ENCODE measurements at regions not wholly inside any gene's neighbourhood (a gene's known extent, or its start where the extent isn't known, plus 50 kb on each side); places are given as distances from the start of the nearest gene placed in this dataset.
"Not testable (repeated sequence)": the region's sequence is repeated elsewhere in the genome, so short reads cannot be mapped to it uniquely, and the experiment has no call there.

DNA sequence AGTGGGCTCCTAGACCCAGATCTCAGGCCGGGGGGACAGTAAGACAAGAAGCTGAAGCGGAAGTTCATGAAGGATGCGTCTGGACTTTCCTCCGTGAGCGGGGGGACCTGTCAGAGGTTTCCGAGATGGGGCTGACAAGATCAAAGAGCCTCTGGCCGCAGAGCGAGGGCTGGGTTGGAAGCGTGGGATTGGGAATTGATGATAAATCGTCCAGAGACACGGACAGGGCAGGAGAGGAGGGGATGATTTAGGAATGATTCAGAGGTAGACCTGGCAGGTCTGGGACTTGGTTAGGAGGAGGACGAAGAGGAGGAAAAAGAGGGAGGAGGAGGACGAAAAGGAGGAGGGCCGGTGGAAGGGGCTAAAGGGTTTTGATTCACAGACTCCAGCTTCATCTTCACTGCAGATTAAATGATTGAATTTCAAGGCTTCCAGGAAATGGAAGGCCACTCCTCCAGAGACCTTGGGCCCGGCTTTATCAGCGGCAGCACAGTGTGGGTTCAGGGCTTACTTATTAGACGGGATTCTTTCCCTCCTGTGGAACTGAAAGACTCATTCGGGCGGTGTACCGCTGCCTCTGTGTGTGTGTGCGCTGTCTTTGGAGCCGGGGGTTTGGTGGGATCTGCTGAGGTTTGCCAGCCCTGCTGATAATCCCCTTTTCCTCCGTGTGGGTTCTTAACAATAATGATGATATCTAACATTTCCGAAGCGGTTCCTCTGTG lies 85.7 kb upstream of the SLC45A1 start:
- H3K36me3 ChIP-seq (ENCODE audit: insufficient read depth, low read length) = no peaks in the 10 kb centered on the region; the same call in 1 of the 2 replicates
- no peak overlapping the region for H3K4me3 ChIP-seq (ENCODE audit: low read depth, low read length, poor library complexity, severe bottlenecking)
- H3F3A ChIP-seq (ENCODE audit: insufficient read depth, low read length) = no peaks in the 10 kb centered on the region
- H2AFZ ChIP-seq (ENCODE audit: low read length) = no peak overlapping the region
- no peaks in the 10 kb centered on the region for H3K9me3 ChIP-seq (ENCODE audit: low read length)
- H3K27me3 ChIP-seq (ENCODE audit: insufficient read depth, low read length) = no peaks in the 10 kb centered on the region; the same call in 1 of the 2 replicates
- no peaks in the 10 kb centered on the region for H3K4me1 ChIP-seq (ENCODE audit: insufficient read depth, low read length, severe bottlenecking)
- H3K79me2 ChIP-seq (ENCODE audit: insufficient read depth, low read length) = no peaks in the 10 kb centered on the region
- H3K9me2 ChIP-seq (ENCODE audit: low read depth, low read length) = no peaks in the 10 kb centered on the region
- H3K9ac ChIP-seq (ENCODE audit: low read length) = no peak overlapping the region
- no peak overlapping the region for H3K4me2 ChIP-seq (ENCODE audit: low read length)
- no peak overlapping the region for H3K27ac ChIP-seq (ENCODE audit: low read depth, low read length, poor library complexity, severe bottlenecking)
- H4K20me1 ChIP-seq (ENCODE audit: insufficient read depth, low read length) = no peaks in the 10 kb centered on the region
- no peak for TF ChIP-seq EZH2 (IDR thresholded peaks at IDR 0.05; ENCODE audit: borderline replicate concordance, low read length)
- TF ChIP-seq, protein P1, sequence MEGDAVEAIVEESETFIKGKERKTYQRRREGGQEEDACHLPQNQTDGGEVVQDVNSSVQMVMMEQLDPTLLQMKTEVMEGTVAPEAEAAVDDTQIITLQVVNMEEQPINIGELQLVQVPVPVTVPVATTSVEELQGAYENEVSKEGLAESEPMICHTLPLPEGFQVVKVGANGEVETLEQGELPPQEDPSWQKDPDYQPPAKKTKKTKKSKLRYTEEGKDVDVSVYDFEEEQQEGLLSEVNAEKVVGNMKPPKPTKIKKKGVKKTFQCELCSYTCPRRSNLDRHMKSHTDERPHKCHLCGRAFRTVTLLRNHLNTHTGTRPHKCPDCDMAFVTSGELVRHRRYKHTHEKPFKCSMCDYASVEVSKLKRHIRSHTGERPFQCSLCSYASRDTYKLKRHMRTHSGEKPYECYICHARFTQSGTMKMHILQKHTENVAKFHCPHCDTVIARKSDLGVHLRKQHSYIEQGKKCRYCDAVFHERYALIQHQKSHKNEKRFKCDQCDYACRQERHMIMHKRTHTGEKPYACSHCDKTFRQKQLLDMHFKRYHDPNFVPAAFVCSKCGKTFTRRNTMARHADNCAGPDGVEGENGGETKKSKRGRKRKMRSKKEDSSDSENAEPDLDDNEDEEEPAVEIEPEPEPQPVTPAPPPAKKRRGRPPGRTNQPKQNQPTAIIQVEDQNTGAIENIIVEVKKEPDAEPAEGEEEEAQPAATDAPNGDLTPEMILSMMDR (IDR thresholded peaks at IDR 0.05; ENCODE audit: low read length) = no peak

DNA sequence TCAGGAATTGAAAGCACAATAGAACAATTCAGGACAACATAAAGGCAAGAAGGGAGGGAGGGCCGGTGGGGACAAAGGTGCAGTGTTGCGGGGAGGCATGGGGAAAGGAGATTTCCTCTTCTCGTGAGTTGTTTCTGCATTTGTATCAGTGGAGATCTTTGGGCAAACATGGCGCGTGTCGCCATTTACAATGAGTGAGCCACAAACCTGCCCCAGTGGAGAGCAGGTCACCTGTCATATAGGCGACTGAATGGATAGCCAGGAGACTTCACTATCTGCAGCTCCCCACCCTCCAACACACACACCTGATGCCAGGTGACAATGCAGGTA lies 87.7 kb upstream of the SLC45A1 start:
- H4K20me1 ChIP-seq (ENCODE audit: insufficient read depth, low read length) = no peaks in the 10 kb centered on the region
- no peaks in the 10 kb centered on the region for H3K4me1 ChIP-seq (ENCODE audit: insufficient read depth, low read length, severe bottlenecking)
- H3F3A ChIP-seq (ENCODE audit: insufficient read depth, low read length) = no peaks in the 10 kb centered on the region
- H3K36me3 ChIP-seq (ENCODE audit: insufficient read depth, low read length) = no peaks in the 10 kb centered on the region; the same call in 1 of the 2 replicates
- H3K9me2 ChIP-seq (ENCODE audit: low read depth, low read length) = no peaks in the 10 kb centered on the region
- no peak overlapping the region for H3K4me3 ChIP-seq (ENCODE audit: low read depth, low read length, poor library complexity, severe bottlenecking)
- H2AFZ ChIP-seq (ENCODE audit: low read length) = no peak overlapping the region
- TF ChIP-seq EZH2 (IDR thresholded peaks at IDR 0.05; ENCODE audit: borderline replicate concordance, low read length) = no peak
- TF ChIP-seq, protein P1 (IDR thresholded peaks at IDR 0.05; ENCODE audit: low read length) = no peak
- H3K9ac ChIP-seq (ENCODE audit: low read length) = no peak overlapping the region
- H3K79me2 ChIP-seq (ENCODE audit: insufficient read depth, low read length) = no peaks in the 10 kb centered on the region
- H3K4me2 ChIP-seq (ENCODE audit: low read length) = no peak overlapping the region
- no peaks in the 10 kb centered on the region; the same call in 1 of the 2 replicates for H3K27me3 ChIP-seq (ENCODE audit: insufficient read depth, low read length)
- H3K9me3 ChIP-seq (ENCODE audit: low read length) = no peaks in the 10 kb centered on the region
- H3K27ac ChIP-seq (ENCODE audit: low read depth, low read length, poor library complexity, severe bottlenecking) = no peak overlapping the region

DNA sequence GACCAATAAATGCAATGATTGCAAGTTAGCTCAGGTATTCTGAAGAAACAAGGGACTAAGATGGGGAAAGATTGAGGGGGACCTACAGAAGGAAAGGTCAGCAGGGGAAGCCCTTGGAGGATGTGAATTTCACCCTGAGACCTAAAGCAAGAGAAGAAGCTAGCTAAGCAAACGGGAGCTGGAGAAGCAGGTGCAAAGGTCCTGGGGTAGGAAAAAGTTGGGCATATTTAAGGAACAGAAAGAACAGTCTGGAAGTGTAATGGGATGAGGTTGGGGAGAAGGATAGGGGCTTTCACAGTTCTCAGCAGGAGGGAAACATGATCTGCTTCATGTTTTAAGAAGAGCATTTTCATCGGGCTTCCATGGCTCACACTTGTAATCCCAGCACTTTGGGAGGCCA lies 89.7 kb upstream of the SLC45A1 start:
- no peak overlapping the region for H3K4me3 ChIP-seq (ENCODE audit: low read depth, low read length, poor library complexity, severe bottlenecking)
- no peaks in the 10 kb centered on the region for H4K20me1 ChIP-seq (ENCODE audit: insufficient read depth, low read length)
- no peaks in the 10 kb centered on the region for H3F3A ChIP-seq (ENCODE audit: insufficient read depth, low read length)
- no peaks in the 10 kb centered on the region; the same call in 1 of the 2 replicates for H3K36me3 ChIP-seq (ENCODE audit: insufficient read depth, low read length)
- H3K4me2 ChIP-seq (ENCODE audit: low read length) = no peak overlapping the region
- H2AFZ ChIP-seq (ENCODE audit: low read length) = no peak overlapping the region
- no peak overlapping the region for H3K9ac ChIP-seq (ENCODE audit: low read length)
- H3K4me1 ChIP-seq (ENCODE audit: insufficient read depth, low read length, severe bottlenecking) = no peaks in the 10 kb centered on the region
- H3K9me3 ChIP-seq (ENCODE audit: low read length) = no peaks in the 10 kb centered on the region
- H3K27me3 ChIP-seq (ENCODE audit: insufficient read depth, low read length) = no peaks in the 10 kb centered on the region; the same call in 1 of the 2 replicates
- no peak overlapping the region for H3K27ac ChIP-seq (ENCODE audit: low read depth, low read length, poor library complexity, severe bottlenecking)
- H3K79me2 ChIP-seq (ENCODE audit: insufficient read depth, low read length) = no peaks in the 10 kb centered on the region
- H3K9me2 ChIP-seq (ENCODE audit: low read depth, low read length) = no peaks in the 10 kb centered on the region
- TF ChIP-seq, protein P1 (IDR thresholded peaks at IDR 0.05; ENCODE audit: low read length) = no peak
- TF ChIP-seq EZH2 (IDR thresholded peaks at IDR 0.05; ENCODE audit: borderline replicate concordance, low read length) = no peak

DNA sequence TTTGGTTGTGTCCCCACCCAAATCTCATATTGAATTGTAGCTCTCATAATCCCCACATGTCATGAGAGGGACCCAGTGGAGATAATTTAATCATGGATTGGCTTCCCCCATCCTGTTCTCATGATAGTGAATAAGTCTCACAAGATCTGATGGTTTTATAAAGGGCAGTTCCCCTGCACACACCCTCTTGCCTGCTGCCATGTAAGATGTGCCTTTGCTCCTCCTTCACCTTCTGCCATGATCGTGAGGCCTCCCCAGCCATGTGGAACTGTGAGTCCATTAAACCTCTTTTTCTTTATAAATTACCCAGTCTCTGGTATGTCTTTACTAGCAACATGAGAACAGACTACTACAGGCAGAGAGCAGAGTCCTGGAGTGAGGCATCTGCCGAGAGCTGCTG lies 90.2 kb upstream of the SLC45A1 start:
- not testable (repeated sequence) for H4K20me1 ChIP-seq (ENCODE audit: insufficient read depth, low read length); H3K4me2 ChIP-seq (ENCODE audit: low read length); H3K79me2 ChIP-seq (ENCODE audit: insufficient read depth, low read length); H3K4me1 ChIP-seq (ENCODE audit: insufficient read depth, low read length, severe bottlenecking); H3K27me3 ChIP-seq (ENCODE audit: insufficient read depth, low read length); H3F3A ChIP-seq (ENCODE audit: insufficient read depth, low read length); H3K4me3 ChIP-seq (ENCODE audit: low read depth, low read length, poor library complexity, severe bottlenecking); H3K9me2 ChIP-seq (ENCODE audit: low read depth, low read length); H3K9me3 ChIP-seq (ENCODE audit: low read length); H3K27ac ChIP-seq (ENCODE audit: low read depth, low read length, poor library complexity, severe bottlenecking); H3K36me3 ChIP-seq (ENCODE audit: insufficient read depth, low read length); H2AFZ ChIP-seq (ENCODE audit: low read length); H3K9ac ChIP-seq (ENCODE audit: low read length)
